ENCODE measurements at regions not wholly inside any gene's neighbourhood (a gene's known extent, or its start where the extent isn't known, plus 50 kb on each side); places are given as distances from the start of the nearest gene placed in this dataset.

- 85 to 86% methylated on average over 6 of the region's 6 CpGs for WGBS, 2 donors
- Histone ChIP-seq H3K4me3 (no peak overlapping the region), H3K4me1 (no peaks in the 10 kb centered on the region), H3K27me3 (no peaks in the 10 kb centered on the region), H3K36me3 (no peaks in the 10 kb centered on the region), H3K9me3 (no peaks in the 10 kb centered on the region), H3K27ac (no peak overlapping the region)
- TF ChIP-seq CTCF (IDR thresholded peaks at IDR 0.05) (no peak), EP300 (IDR thresholded peaks at IDR 0.05) (no peak), POLR2A (IDR thresholded peaks at IDR 0.05) (no peak), POLR2AphosphoS5 (IDR thresholded peaks at IDR 0.05) (no peak)
- ATAC-seq (ENCODE audit: low FRiP score in 2 of 2): no peak
- DNase-seq: no peak
These were observed 730.0 kb downstream of the CDH8 start for GRCh38 chr16:61306204-61306603.

- TF ChIP-seq POLR2AphosphoS5 (IDR thresholded peaks at IDR 0.05) (no peak), EP300 (IDR thresholded peaks at IDR 0.05) (no peak), POLR2A (IDR thresholded peaks at IDR 0.05) (no peak), CTCF (IDR thresholded peaks at IDR 0.05) (no peak)
- Histone ChIP-seq H3K4me1 (no peaks in the 10 kb centered on the region), H3K27ac (no peak overlapping the region), H3K36me3 (no peaks in the 10 kb centered on the region), H3K9me3 (no peaks in the 10 kb centered on the region), H3K27me3 (no peaks in the 10 kb centered on the region), H3K4me3 (no peak overlapping the region)
- no peak for ATAC-seq (ENCODE audit: low FRiP score in 2 of 2)
- no peak for DNase-seq
- WGBS, 2 donors: 79 to 87% methylated on average over 3 of the region's 3 CpGs
These were observed 739.4 kb downstream of the CDH8 start for GRCh38 chr16:61296814-61297213.

DNA sequence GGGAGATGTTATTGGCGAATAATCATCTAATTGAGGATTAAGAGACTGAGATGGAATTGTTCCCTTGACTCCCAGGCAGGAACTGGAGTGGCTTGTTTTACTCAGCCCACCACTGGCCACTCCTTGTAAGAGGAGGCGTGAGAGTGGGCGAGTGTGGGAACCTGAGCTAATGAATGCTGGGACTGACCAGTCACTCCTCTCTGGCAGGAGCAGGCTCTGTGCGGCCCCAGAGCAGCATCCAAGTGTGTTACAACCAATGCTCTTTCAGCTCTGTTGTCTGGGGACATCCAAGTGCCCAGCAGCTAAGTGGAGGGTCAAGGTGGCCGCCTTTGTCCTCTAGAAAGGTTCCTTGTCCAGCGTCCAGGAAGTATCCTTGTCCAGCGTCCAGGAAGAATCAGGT is 739.9 kb downstream of the CDH8 start:
- 81 to 85% methylated on average over 7 of the region's 7 CpGs for WGBS, 2 donors
- no peak for ATAC-seq (ENCODE audit: low FRiP score in 2 of 2)

DNA sequence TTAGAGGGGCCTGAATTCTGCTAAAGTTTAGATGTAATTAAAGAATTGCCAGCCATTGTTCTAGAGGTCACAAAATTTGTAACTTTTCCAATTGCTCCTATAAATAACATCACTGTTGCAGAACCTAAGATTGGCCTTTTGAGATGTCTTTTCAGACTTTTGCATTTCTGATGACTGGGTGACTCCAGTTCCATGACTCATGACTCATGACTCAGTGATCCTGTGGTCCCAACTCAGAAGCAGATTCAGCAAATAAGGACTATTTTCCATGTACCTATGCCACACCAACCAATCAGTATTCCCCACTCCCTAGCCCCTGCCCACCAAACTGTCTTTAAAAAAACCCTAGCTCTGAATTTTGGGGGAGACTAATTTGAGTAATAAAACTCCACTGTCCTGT is 740.9 kb downstream of the CDH8 start:
- Histone ChIP-seq H3K27ac (no peak overlapping the region), H3K36me3 (no peaks in the 10 kb centered on the region), H3K9me3 (no peaks in the 10 kb centered on the region), H3K4me1 (no peaks in the 10 kb centered on the region), H3K4me3 (no peak overlapping the region), H3K27me3 (no peaks in the 10 kb centered on the region)
- ATAC-seq (ENCODE audit: low FRiP score in 2 of 2) (no peak), DNase-seq (no peak)
- TF ChIP-seq CTCF (IDR thresholded peaks at IDR 0.05) (no peak), POLR2A (IDR thresholded peaks at IDR 0.05) (no peak), POLR2AphosphoS5 (IDR thresholded peaks at IDR 0.05) (no peak), EP300 (IDR thresholded peaks at IDR 0.05) (no peak)

More for the DNA sequence above, 739.9 kb downstream of the CDH8 start:
- Histone ChIP-seq H3K9me3 (no peaks in the 10 kb centered on the region), H3K4me3 (no peak overlapping the region), H3K27ac (no peak overlapping the region), H3K27me3 (no peaks in the 10 kb centered on the region), H3K36me3 (no peaks in the 10 kb centered on the region), H3K4me1 (no peaks in the 10 kb centered on the region)
- no peak for TF ChIP-seq POLR2A (IDR thresholded peaks at IDR 0.05)
- no peak for TF ChIP-seq POLR2AphosphoS5 (IDR thresholded peaks at IDR 0.05)
- no peak for TF ChIP-seq EP300 (IDR thresholded peaks at IDR 0.05)
- no peak for TF ChIP-seq CTCF (IDR thresholded peaks at IDR 0.05)
- DNase-seq: no peak

DNA sequence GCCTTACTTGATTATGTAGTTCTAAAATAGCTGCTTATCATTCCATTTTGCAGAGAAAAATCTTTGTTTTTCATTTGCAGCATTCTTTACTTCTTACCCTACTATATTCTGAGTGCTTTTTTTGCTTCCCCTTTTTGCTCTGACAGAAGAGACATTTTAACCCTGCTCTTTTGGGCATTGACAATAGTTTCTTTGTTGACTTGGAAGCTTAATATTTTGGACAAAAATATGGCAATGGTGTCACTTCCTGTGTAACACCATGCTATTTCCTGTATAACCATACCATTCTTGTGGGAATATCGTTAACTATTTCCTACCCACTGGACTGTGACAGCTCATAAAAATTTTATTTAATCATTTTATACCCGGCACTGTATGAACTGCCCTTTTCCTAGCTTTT is 747.1 kb downstream of the CDH8 start:
- ATAC-seq (ENCODE audit: low FRiP score in 2 of 2) (no peak), DNase-seq (no peak)
- WGBS, 2 donors: 46 to 58% methylated on average over 2 of the region's 2 CpGs
- H3K36me3 ChIP-seq: no peaks in the 10 kb centered on the region
- H3K27ac ChIP-seq: no peak overlapping the region
- H3K4me3 ChIP-seq: no peak overlapping the region
- no peaks in the 10 kb centered on the region for H3K9me3 ChIP-seq
- no peak for TF ChIP-seq POLR2AphosphoS5 (IDR thresholded peaks at IDR 0.05)
- no peak for TF ChIP-seq POLR2A (IDR thresholded peaks at IDR 0.05)
- no peak for TF ChIP-seq CTCF (IDR thresholded peaks at IDR 0.05)
- TF ChIP-seq EP300 (IDR thresholded peaks at IDR 0.05): no peak
- no peaks in the 10 kb centered on the region for H3K4me1 ChIP-seq
- no peaks in the 10 kb centered on the region for H3K27me3 ChIP-seq

Measured in upper lobe of left lung (tissue), 6 donors.